Cardiac muscle cell (in vitro differentiated cells and primary cell): ENCODE measurements at regions not wholly inside any gene's neighbourhood (a gene's known extent, or its start where the extent isn't known, plus 50 kb on each side); places are given as distances from the start of the nearest gene placed in this dataset.

Experiments
- DNase-seq, 2 donors: peaks; one replicate each; pipeline versions ENCODE4 v3.0.0 to v3.0.0-alpha.2; 2010 to 2017; ENCODE audit warnings: low read depth in 1 of 2, low spot score in 1 of 2
- H3K27ac ChIP-seq: fragments of 200-600 bp; sonication (generic); 2 replicates; pipeline ENCODE4 v1.5.1; 2016
- H3K27me3 ChIP-seq: fragments of 200-600 bp; sonication (generic); 2 replicates; pipeline ENCODE4 v1.6.0; 2016; ENCODE audit warnings: control low read depth
- H3K36me3 ChIP-seq: fragments of 200-600 bp; sonication (generic); 2 replicates; pipeline ENCODE4 v1.5.1; 2016; ENCODE audit warnings: control low read depth
- H3K4me1 ChIP-seq: fragments of 200-600 bp; sonication (generic); 2 replicates; pipeline ENCODE4 v1.8.1; 2017; ENCODE audit warnings: low read depth, mild to moderate bottlenecking, mixed run types
- H3K4me3 ChIP-seq: fragments of 200-600 bp; sonication (generic); 2 replicates; pipeline ENCODE4 v1.5.1; 2016; ENCODE audit warnings: mild to moderate bottlenecking
- H3K9me3 ChIP-seq: fragments of 200-600 bp; sonication (generic); 2 replicates; pipeline ENCODE4 v1.5.1; 2017; ENCODE audit warnings: low read depth, mild to moderate bottlenecking, control low read depth
- TF ChIP-seq, protein P1 (sequence below): IDR thresholded peaks from 2 replicates; pipeline ENCODE4 v1.5.1; 2012; ENCODE audit warnings: low read depth, mild to moderate bottlenecking, low read length

DNA sequence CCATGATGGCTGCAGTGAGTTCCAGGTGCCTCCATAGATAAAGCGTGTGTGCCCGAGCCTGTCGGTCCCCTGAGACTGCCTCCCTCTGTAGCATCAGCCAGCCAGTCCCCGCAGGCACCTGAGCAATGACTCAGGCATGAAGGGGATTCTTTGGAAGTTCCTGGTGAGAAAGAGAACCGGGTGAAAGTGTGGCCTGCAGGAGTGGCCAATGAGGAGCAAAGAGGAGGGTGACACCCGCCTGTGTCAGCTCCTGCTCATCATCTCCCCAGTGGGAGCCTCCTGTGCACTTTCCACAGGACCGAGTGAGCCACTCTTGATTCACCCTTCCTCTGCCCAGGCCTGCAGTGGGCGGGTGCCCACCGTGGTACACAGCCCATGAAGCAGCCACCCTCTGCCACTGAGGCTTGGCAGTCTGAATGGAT, 71.2 kb upstream of the PTPN1 start:
- H3K27me3 ChIP-seq = no peaks in the 10 kb centered on the region
- H3K9me3 ChIP-seq = no peaks in the 10 kb centered on the region
- H3K27ac ChIP-seq = no peak overlapping the region
- H3K4me1 ChIP-seq = no peaks in the 10 kb centered on the region
- DNase-seq = no peak
- H3K36me3 ChIP-seq = no peaks in the 10 kb centered on the region
- H3K4me3 ChIP-seq = no peak overlapping the region
- TF ChIP-seq, protein P1, sequence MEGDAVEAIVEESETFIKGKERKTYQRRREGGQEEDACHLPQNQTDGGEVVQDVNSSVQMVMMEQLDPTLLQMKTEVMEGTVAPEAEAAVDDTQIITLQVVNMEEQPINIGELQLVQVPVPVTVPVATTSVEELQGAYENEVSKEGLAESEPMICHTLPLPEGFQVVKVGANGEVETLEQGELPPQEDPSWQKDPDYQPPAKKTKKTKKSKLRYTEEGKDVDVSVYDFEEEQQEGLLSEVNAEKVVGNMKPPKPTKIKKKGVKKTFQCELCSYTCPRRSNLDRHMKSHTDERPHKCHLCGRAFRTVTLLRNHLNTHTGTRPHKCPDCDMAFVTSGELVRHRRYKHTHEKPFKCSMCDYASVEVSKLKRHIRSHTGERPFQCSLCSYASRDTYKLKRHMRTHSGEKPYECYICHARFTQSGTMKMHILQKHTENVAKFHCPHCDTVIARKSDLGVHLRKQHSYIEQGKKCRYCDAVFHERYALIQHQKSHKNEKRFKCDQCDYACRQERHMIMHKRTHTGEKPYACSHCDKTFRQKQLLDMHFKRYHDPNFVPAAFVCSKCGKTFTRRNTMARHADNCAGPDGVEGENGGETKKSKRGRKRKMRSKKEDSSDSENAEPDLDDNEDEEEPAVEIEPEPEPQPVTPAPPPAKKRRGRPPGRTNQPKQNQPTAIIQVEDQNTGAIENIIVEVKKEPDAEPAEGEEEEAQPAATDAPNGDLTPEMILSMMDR = no peak

DNA sequence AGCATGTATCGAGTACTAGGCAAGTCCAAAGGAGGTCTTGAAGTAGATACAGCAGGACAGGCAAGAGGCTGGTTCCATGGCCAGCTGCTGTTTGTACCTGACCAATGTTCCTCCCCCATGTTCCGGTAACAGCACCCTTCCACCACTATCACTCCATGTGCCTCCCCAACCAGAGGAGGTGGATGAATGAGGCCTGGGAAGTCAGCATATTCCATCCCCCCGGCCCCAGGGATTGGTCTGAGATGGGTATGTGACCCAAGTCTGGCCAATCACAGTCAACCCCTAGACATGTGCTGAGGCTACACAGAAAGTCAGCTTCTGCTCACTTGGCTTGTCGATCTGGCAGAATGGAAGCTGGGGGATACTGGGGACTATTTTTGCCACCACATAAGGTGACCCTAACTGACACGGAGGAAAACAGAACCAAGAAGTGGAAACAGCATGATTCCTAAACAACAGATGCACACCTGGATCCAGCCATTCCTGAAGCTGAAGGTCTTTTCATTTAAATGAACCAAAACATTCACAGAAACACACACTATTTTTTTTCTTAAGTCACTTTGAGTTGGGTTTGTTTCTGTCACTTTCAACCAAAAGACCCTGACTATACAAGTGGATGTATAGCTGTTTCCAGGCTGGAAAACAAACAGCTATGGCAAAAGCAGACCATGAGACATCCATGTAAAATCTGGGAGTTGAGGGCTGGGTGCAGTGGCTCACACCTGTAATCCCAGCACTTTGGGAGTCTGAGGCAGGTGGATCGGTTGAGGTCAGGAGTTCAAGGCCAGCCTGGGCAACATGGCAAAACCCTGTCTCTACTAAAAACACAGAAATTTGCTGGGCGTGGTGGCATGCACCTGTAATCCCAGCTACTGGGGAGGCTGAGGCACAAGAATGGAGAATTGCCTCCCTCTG, 70.4 kb upstream of the PTPN1 start:
- H3K36me3 ChIP-seq = no peaks in the 10 kb centered on the region
- TF ChIP-seq, protein P1 = no peak
- no peaks in the 10 kb centered on the region for H3K27me3 ChIP-seq
- H3K4me3 ChIP-seq = no peak overlapping the region
- H3K4me1 ChIP-seq = no peaks in the 10 kb centered on the region
- H3K9me3 ChIP-seq = no peaks in the 10 kb centered on the region
- no peak for DNase-seq
- H3K27ac ChIP-seq = no peak overlapping the region

DNA sequence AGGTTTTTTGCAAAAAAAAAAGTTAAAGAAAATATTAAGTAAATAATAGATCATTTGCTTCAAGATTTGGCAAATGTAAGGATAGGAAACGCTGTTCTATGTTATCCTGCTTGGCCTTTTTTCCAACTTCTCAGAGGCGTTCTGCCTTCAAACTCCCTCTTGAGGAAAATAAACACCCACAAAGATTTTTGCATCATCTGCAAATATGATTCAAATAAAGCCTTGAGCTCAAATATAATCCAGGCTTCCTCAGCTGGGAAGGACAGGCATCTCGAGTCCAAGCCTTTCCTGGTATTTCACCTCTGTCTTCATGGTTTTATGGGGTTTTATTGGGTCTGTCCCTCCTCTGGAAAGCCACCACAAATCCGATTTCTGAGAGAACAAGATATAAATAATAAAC, 67.7 kb upstream of the PTPN1 start:
- Histone ChIP-seq H3K36me3 (no peaks in the 10 kb centered on the region), H3K27ac (no peak overlapping the region), H3K9me3 (no peaks in the 10 kb centered on the region), H3K27me3 (no peaks in the 10 kb centered on the region), H3K4me3 (no peak overlapping the region), H3K4me1 (no peaks in the 10 kb centered on the region)
- TF ChIP-seq, protein P1 = no peak
- DNase-seq = no peak

DNA sequence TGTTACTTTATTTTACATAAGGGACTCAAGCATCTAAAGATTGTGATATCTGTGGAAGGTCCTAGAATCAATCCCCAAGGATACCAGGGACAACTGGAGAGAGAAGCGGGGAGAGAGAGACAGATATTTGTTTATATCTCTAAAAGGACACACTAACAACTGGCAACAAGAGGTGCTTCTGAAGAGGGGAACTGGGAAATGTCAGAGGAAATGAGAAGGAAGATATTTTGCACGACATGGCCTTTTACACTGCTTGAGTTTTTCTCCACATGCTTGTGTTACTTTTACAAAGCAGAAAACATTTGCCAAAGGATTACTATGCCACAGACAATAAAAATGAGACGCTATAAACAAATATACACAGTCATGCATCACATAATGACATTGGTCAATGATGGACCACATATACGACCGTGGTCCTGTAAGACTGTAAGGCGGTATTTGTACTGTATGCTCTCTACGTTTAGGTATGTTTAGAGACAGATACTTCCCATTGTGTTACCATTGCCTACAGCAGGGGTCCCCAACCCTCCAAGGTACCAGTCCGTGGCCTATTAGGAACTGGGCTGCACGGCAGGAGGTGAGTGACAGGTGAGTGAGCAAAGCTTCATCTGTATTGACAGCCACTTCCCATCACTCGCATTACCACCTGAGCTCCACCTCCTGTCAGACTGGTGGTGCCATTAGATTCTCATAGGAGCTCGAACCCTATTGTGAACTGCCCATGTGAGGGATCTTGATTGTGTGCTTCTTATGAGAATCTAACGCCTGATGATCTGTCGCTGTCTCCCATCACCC, 64.6 kb upstream of the PTPN1 start:
- no peak overlapping the region for H3K27ac ChIP-seq

DNA sequence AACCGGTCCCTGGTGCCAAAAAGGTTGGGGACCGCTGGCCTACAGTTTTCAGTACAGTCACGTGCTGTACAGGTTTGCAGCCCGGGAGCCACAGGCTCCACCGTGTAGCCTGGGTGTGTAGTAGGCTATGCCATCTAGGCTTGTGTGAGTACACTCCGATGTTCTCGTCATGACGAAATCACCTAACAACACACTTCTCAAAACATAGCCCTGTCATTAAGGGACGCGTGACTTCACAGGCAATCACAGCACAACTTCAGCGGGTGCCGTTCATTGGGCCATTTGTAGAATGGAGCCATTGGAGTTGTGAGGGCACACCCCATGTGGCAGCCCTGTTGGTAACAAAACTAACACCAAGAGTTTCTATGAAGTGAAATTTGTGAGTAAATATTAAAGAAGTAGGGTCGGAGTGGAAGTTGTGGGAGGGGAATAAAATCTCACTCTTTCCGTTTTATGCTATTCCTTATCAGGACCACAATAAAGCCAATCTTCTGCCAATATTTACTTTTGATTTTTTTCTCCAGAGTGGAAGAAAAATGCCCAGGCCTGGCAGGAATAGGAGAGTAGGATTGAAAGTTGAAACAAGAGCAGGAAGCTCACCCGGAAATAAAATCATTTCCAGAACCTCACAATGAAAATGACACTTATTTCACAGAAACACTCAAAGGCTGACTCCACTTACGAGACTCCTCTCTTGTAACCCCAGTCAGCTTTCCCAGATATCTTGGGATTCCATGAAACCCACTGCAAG, 63.7 kb upstream of the PTPN1 start:
- Histone ChIP-seq H3K27ac (no peak overlapping the region), H3K4me3 (no peak overlapping the region), H3K27me3 (no peaks in the 10 kb centered on the region), H3K4me1 (peaks cover 11% of the 10 kb centered on the region), H3K9me3 (no peaks in the 10 kb centered on the region), H3K36me3 (no peaks in the 10 kb centered on the region)
- TF ChIP-seq, protein P1 = no peak
- DNase-seq = no peak

More for the DNA sequence above, 64.6 kb upstream of the PTPN1 start:
- peaks cover 2% of the 10 kb centered on the region for H3K4me1 ChIP-seq
- no peaks in the 10 kb centered on the region for H3K9me3 ChIP-seq
- H3K4me3 ChIP-seq = no peak overlapping the region
- H3K36me3 ChIP-seq = no peaks in the 10 kb centered on the region
- H3K27me3 ChIP-seq = no peaks in the 10 kb centered on the region
- TF ChIP-seq, protein P1 = no peak
- no peak for DNase-seq
